ENCODE measurements at regions not wholly inside any gene's neighbourhood (a gene's known extent, or its start where the extent isn't known, plus 50 kb on each side); places are given as distances from the start of the nearest gene placed in this dataset.
"Not testable (repeated sequence)": the region's sequence is repeated elsewhere in the genome, so short reads cannot be mapped to it uniquely, and the experiment has no call there.

GRCh38 chr14:97155814-97156213 lies 358.6 kb downstream of the VRK1 start:
- Histone ChIP-seq H3K27me3 (ENCODE audit: insufficient read depth, low read length) (no peaks in the 10 kb centered on the region), H3K4me1 (ENCODE audit: insufficient read depth, low read length) (no peaks in the 10 kb centered on the region), H3K9ac (ENCODE audit: low read depth, low read length) (no peak overlapping the region), H3K9me3 (ENCODE audit: insufficient read depth, low read depth, low read length) (no peaks in the 10 kb centered on the region), H3K4me3 (ENCODE audit: low read length) (no peak overlapping the region), H3K36me3 (ENCODE audit: insufficient read depth, low read depth, low read length) (no peaks in the 10 kb centered on the region), H3K27ac (ENCODE audit: low read length) (no peak overlapping the region)

GRCh38 chr14:97156705-97157104 lies 359.5 kb downstream of the VRK1 start:
- Histone ChIP-seq H3K4me1 (ENCODE audit: insufficient read depth, low read length) (no peaks in the 10 kb centered on the region), H3K27me3 (ENCODE audit: insufficient read depth, low read length) (no peaks in the 10 kb centered on the region), H3K4me3 (ENCODE audit: low read length) (no peak overlapping the region), H3K9me3 (ENCODE audit: insufficient read depth, low read depth, low read length) (no peaks in the 10 kb centered on the region), H3K27ac (ENCODE audit: low read length) (no peak overlapping the region), H3K36me3 (ENCODE audit: insufficient read depth, low read depth, low read length) (no peaks in the 10 kb centered on the region), H3K9ac (ENCODE audit: low read depth, low read length) (no peak overlapping the region)

GRCh38 chr14:97158102-97158501 lies 360.9 kb downstream of the VRK1 start:
- no peak overlapping the region for H3K4me3 ChIP-seq (ENCODE audit: low read length)
- H3K36me3 ChIP-seq (ENCODE audit: insufficient read depth, low read depth, low read length), result no peaks in the 10 kb centered on the region
- H3K4me1 ChIP-seq (ENCODE audit: insufficient read depth, low read length), result no peaks in the 10 kb centered on the region
- H3K9ac ChIP-seq (ENCODE audit: low read depth, low read length), result no peak overlapping the region
- H3K27ac ChIP-seq (ENCODE audit: low read length), result no peak overlapping the region
- H3K9me3 ChIP-seq (ENCODE audit: insufficient read depth, low read depth, low read length), result no peaks in the 10 kb centered on the region
- H3K27me3 ChIP-seq (ENCODE audit: insufficient read depth, low read length), result no peaks in the 10 kb centered on the region

- Histone ChIP-seq H3K36me3 (ENCODE audit: insufficient read depth, low read depth, low read length) (no peaks in the 10 kb centered on the region), H3K27ac (ENCODE audit: low read length) (no peak overlapping the region), H3K4me1 (ENCODE audit: insufficient read depth, low read length) (no peaks in the 10 kb centered on the region), H3K4me3 (ENCODE audit: low read length) (no peak overlapping the region), H3K9ac (ENCODE audit: low read depth, low read length) (no peak overlapping the region), H3K9me3 (ENCODE audit: insufficient read depth, low read depth, low read length) (no peaks in the 10 kb centered on the region), H3K27me3 (ENCODE audit: insufficient read depth, low read length) (no peaks in the 10 kb centered on the region)
Measured at GRCh38 chr14:97159124-97159523, 361.9 kb downstream of the VRK1 start.

- Histone ChIP-seq H3K36me3 (ENCODE audit: insufficient read depth, low read depth, low read length) (no peaks in the 10 kb centered on the region), H3K4me1 (ENCODE audit: insufficient read depth, low read length) (no peaks in the 10 kb centered on the region), H3K9ac (ENCODE audit: low read depth, low read length) (no peak overlapping the region), H3K9me3 (ENCODE audit: insufficient read depth, low read depth, low read length) (no peaks in the 10 kb centered on the region), H3K4me3 (ENCODE audit: low read length) (no peak overlapping the region), H3K27ac (ENCODE audit: low read length) (no peak overlapping the region), H3K27me3 (ENCODE audit: insufficient read depth, low read length) (no peaks in the 10 kb centered on the region)
Measured at GRCh38 chr14:97162621-97163020, 365.4 kb downstream of the VRK1 start.

- no peak overlapping the region for H3K4me3 ChIP-seq (ENCODE audit: low read length)
- no peaks in the 10 kb centered on the region for H3K27me3 ChIP-seq (ENCODE audit: insufficient read depth, low read length)
- no peaks in the 10 kb centered on the region for H3K4me1 ChIP-seq (ENCODE audit: insufficient read depth, low read length)
- no peaks in the 10 kb centered on the region for H3K36me3 ChIP-seq (ENCODE audit: insufficient read depth, low read depth, low read length)
- H3K27ac ChIP-seq (ENCODE audit: low read length), result no peak overlapping the region
- H3K9me3 ChIP-seq (ENCODE audit: insufficient read depth, low read depth, low read length), result no peaks in the 10 kb centered on the region
- H3K9ac ChIP-seq (ENCODE audit: low read depth, low read length), result no peak overlapping the region
Measured at GRCh38 chr14:97164021-97164420, 366.8 kb downstream of the VRK1 start.

GRCh38 chr14:97166497-97166896 lies 369.3 kb downstream of the VRK1 start:
- no peak overlapping the region for H3K27ac ChIP-seq (ENCODE audit: low read length)
- H3K9ac ChIP-seq (ENCODE audit: low read depth, low read length), result no peak overlapping the region
- H3K4me1 ChIP-seq (ENCODE audit: insufficient read depth, low read length), result no peaks in the 10 kb centered on the region
- no peaks in the 10 kb centered on the region for H3K36me3 ChIP-seq (ENCODE audit: insufficient read depth, low read depth, low read length)
- H3K9me3 ChIP-seq (ENCODE audit: insufficient read depth, low read depth, low read length), result no peaks in the 10 kb centered on the region
- H3K27me3 ChIP-seq (ENCODE audit: insufficient read depth, low read length), result no peaks in the 10 kb centered on the region
- H3K4me3 ChIP-seq (ENCODE audit: low read length), result no peak overlapping the region

GRCh38 chr14:97167577-97167976 lies 370.4 kb downstream of the VRK1 start:
- not testable (repeated sequence) for H3K27ac ChIP-seq (ENCODE audit: low read length); H3K27me3 ChIP-seq (ENCODE audit: insufficient read depth, low read length); H3K4me3 ChIP-seq (ENCODE audit: low read length); H3K36me3 ChIP-seq (ENCODE audit: insufficient read depth, low read depth, low read length); H3K9ac ChIP-seq (ENCODE audit: low read depth, low read length); H3K9me3 ChIP-seq (ENCODE audit: insufficient read depth, low read depth, low read length); H3K4me1 ChIP-seq (ENCODE audit: insufficient read depth, low read length)

- no peak overlapping the region for H3K27ac ChIP-seq (ENCODE audit: low read length)
- H3K36me3 ChIP-seq (ENCODE audit: insufficient read depth, low read depth, low read length), result no peaks in the 10 kb centered on the region
- no peaks in the 10 kb centered on the region for H3K4me1 ChIP-seq (ENCODE audit: insufficient read depth, low read length)
- H3K9me3 ChIP-seq (ENCODE audit: insufficient read depth, low read depth, low read length), result no peaks in the 10 kb centered on the region
- H3K27me3 ChIP-seq (ENCODE audit: insufficient read depth, low read length), result no peaks in the 10 kb centered on the region
- H3K4me3 ChIP-seq (ENCODE audit: low read length), result no peak overlapping the region
- H3K9ac ChIP-seq (ENCODE audit: low read depth, low read length), result no peak overlapping the region
Measured at GRCh38 chr14:97172644-97173043, 375.5 kb downstream of the VRK1 start.

GRCh38 chr14:97177016-97177415 lies 379.8 kb downstream of the VRK1 start:
- Histone ChIP-seq H3K9ac (ENCODE audit: low read depth, low read length) (no peak overlapping the region), H3K4me3 (ENCODE audit: low read length) (no peak overlapping the region), H3K27ac (ENCODE audit: low read length) (no peak overlapping the region), H3K27me3 (ENCODE audit: insufficient read depth, low read length) (no peaks in the 10 kb centered on the region), H3K9me3 (ENCODE audit: insufficient read depth, low read depth, low read length) (no peaks in the 10 kb centered on the region), H3K36me3 (ENCODE audit: insufficient read depth, low read depth, low read length) (no peaks in the 10 kb centered on the region), H3K4me1 (ENCODE audit: insufficient read depth, low read length) (no peaks in the 10 kb centered on the region)

GRCh38 chr14:97177635-97178034 lies 380.5 kb downstream of the VRK1 start:
- Histone ChIP-seq H3K4me1 (ENCODE audit: insufficient read depth, low read length) (no peaks in the 10 kb centered on the region), H3K27me3 (ENCODE audit: insufficient read depth, low read length) (no peaks in the 10 kb centered on the region), H3K9ac (ENCODE audit: low read depth, low read length) (no peak overlapping the region), H3K4me3 (ENCODE audit: low read length) (no peak overlapping the region), H3K27ac (ENCODE audit: low read length) (no peak overlapping the region), H3K9me3 (ENCODE audit: insufficient read depth, low read depth, low read length) (no peaks in the 10 kb centered on the region), H3K36me3 (ENCODE audit: insufficient read depth, low read depth, low read length) (no peaks in the 10 kb centered on the region)

GRCh38 chr14:97178781-97179180 lies 381.6 kb downstream of the VRK1 start:
- H3K4me1 ChIP-seq (ENCODE audit: insufficient read depth, low read length), result no peaks in the 10 kb centered on the region
- no peak overlapping the region for H3K27ac ChIP-seq (ENCODE audit: low read length)
- H3K4me3 ChIP-seq (ENCODE audit: low read length), result no peak overlapping the region
- no peaks in the 10 kb centered on the region for H3K36me3 ChIP-seq (ENCODE audit: insufficient read depth, low read depth, low read length)
- H3K27me3 ChIP-seq (ENCODE audit: insufficient read depth, low read length), result no peaks in the 10 kb centered on the region
- no peak overlapping the region for H3K9ac ChIP-seq (ENCODE audit: low read depth, low read length)
- H3K9me3 ChIP-seq (ENCODE audit: insufficient read depth, low read depth, low read length), result no peaks in the 10 kb centered on the region

GRCh38 chr14:97179573-97179972 lies 382.4 kb downstream of the VRK1 start:
- Histone ChIP-seq H3K4me3 (ENCODE audit: low read length) (no peak overlapping the region), H3K9me3 (ENCODE audit: insufficient read depth, low read depth, low read length) (no peaks in the 10 kb centered on the region), H3K27ac (ENCODE audit: low read length) (no peak overlapping the region), H3K27me3 (ENCODE audit: insufficient read depth, low read length) (no peaks in the 10 kb centered on the region), H3K9ac (ENCODE audit: low read depth, low read length) (no peak overlapping the region), H3K4me1 (ENCODE audit: insufficient read depth, low read length) (no peaks in the 10 kb centered on the region), H3K36me3 (ENCODE audit: insufficient read depth, low read depth, low read length) (no peaks in the 10 kb centered on the region)
